PC-9 (cell line): ENCODE measurements at regions not wholly inside any gene's neighbourhood (a gene's known extent, or its start where the extent isn't known, plus 50 kb on each side); places are given as distances from the start of the nearest gene placed in this dataset.
"Not testable (repeated sequence)": the region's sequence is repeated elsewhere in the genome, so short reads cannot be mapped to it uniquely, and the experiment has no call there.

Experiments
- BruUV-seq: library from RNA; stranded (reverse); fragments of 400-500 nt; replicated peaks from 2 replicates; lab custom pipeline; 2021; lab: Mats Ljungman, UMichigan
- CTCF ChIA-PET: fragments of 300-600 bp; sonication (Branson Sonifier 250); formaldehyde crosslinking; loops from one replicate; lab custom pipeline; 2022; ENCODE audit warnings: antibody characterized with exemption; lab: Charles Lee
- POLR2A ChIA-PET: fragments of 300-600 bp; sonication (Branson Sonifier 250); formaldehyde crosslinking; loops from one replicate; lab custom pipeline; 2022; ENCODE audit warnings: antibody characterized with exemption; ENCODE audit not compliant: unreplicated experiment; lab: Charles Lee
- DNase-seq, 2 experiments: peaks; one replicate each; pipeline versions ENCODE4 v3.0.0 to v3.0.0-alpha.2; 2015 to 2022; ENCODE audit warnings: mixed read lengths in 1 of 2
- H2AFZ ChIP-seq: fragments of 200-600 bp; sonication (generic); 2 replicates; pipeline ENCODE4 v1.8.1; 2017; ENCODE audit warnings: antibody characterized with exemption
- H3F3A ChIP-seq: fragments of 200-600 bp; sonication (generic); 2 replicates; pipeline ENCODE4 v1.8.1; 2017; ENCODE audit warnings: antibody characterized with exemption, mild to moderate bottlenecking, low read depth; ENCODE audit not compliant: insufficient read depth
- H3K27ac ChIP-seq: fragments of 200-600 bp; sonication (generic); 2 replicates; pipeline ENCODE4 v1.6.1; 2016; ENCODE audit warnings: mixed run types
- H3K27me3 ChIP-seq: fragments of 200-600 bp; sonication (generic); 2 replicates; pipeline ENCODE4 v1.6.1; 2016; ENCODE audit warnings: low read depth, mixed run types; ENCODE audit not compliant: insufficient read depth
- H3K36me3 ChIP-seq: fragments of 200-600 bp; sonication (generic); 2 replicates; pipeline ENCODE4 v1.6.1; 2016; ENCODE audit warnings: low read depth, mixed run types
- H3K4me1 ChIP-seq: fragments of 200-600 bp; sonication (generic); replicated peaks from 2 replicates; pipeline ENCODE4 v1.6.1; 2016; ENCODE audit warnings: mixed run types; ENCODE audit not compliant: insufficient read depth
- H3K4me2 ChIP-seq: fragments of 200-600 bp; sonication (generic); 2 replicates; pipeline ENCODE4 v1.6.1; 2017; ENCODE audit warnings: mixed run types
- H3K4me3 ChIP-seq: fragments of 200-600 bp; sonication (generic); 2 replicates; pipeline ENCODE4 v1.6.1; 2016; ENCODE audit warnings: mixed run types
- H3K79me2 ChIP-seq: fragments of 200-600 bp; sonication (generic); 2 replicates; pipeline ENCODE4 v1.6.1; 2017; ENCODE audit warnings: low read depth, mixed run types
- H3K9me2 ChIP-seq: fragments of 200-600 bp; sonication (generic); 2 replicates; pipeline ENCODE4 v1.8.1; 2017; ENCODE audit warnings: mild to moderate bottlenecking; ENCODE audit not compliant: insufficient read depth
- H3K9me3 ChIP-seq: fragments of 200-600 bp; sonication (generic); 2 replicates; pipeline ENCODE4 v1.8.1; 2016; ENCODE audit warnings: low read depth; ENCODE audit not compliant: insufficient read depth
- H4K20me1 ChIP-seq: fragments of 200-600 bp; sonication (generic); 2 replicates; pipeline ENCODE4 v1.8.1; 2017; ENCODE audit not compliant: insufficient read depth
- CTCF ChIP-seq: fragments of 200-600 bp; sonication (generic); conservative IDR thresholded peaks from 2 replicates; pipeline ENCODE4 v1.6.1; 2017; ENCODE audit warnings: mixed run types, antibody characterized with exemption, mild to moderate bottlenecking, moderate library complexity
- EZH2 ChIP-seq: fragments of 200-600 bp; sonication (generic); IDR thresholded peaks from 2 replicates; pipeline ENCODE4 v1.8.0; 2017; ENCODE audit warnings: antibody characterized with exemption, low read depth
- intact Hi-C: fragments of 100-400 bp; cut with micrococcal nuclease; formaldehyde crosslinking; loops from one replicate; pipeline ENCODE4 v1.10.0; 2022; ENCODE audit not compliant: unreplicated experiment

GRCh38 chrX:146658379-146658778 lies 151.2 kb upstream of the CXorf51B start:
- no peaks in the 10 kb centered on the region for H3K36me3 ChIP-seq
- no peak for TF ChIP-seq EZH2
- DNase-seq: no peak

GRCh38 chrX:146707781-146708180 lies 101.8 kb upstream of the CXorf51B start:
- H3K4me2 ChIP-seq: no peak overlapping the region
- ChIA-PET POLR2A (no interaction called here), CTCF (no interaction called here)
- no peak overlapping the region for H3K4me3 ChIP-seq
- no peaks in the 10 kb centered on the region for H3K4me1 ChIP-seq
- TF ChIP-seq EZH2: no peak
- TF ChIP-seq CTCF: no peak
- no peaks in the 10 kb centered on the region for H3K79me2 ChIP-seq
- intact Hi-C loops: no loop called here
- H3K27ac ChIP-seq: no peak overlapping the region
- H2AFZ ChIP-seq: no peak overlapping the region
- no peaks in the 10 kb centered on the region for H3F3A ChIP-seq
- H3K9me3 ChIP-seq: no peaks in the 10 kb centered on the region
- H4K20me1 ChIP-seq: no peaks in the 10 kb centered on the region
- no peaks in the 10 kb centered on the region for H3K9me2 ChIP-seq
- no TSS peak for BruUV-seq
- no peaks in the 10 kb centered on the region for H3K27me3 ChIP-seq
- no peak for DNase-seq
- no peaks in the 10 kb centered on the region for H3K36me3 ChIP-seq

More at GRCh38 chrX:146658379-146658778, 151.2 kb upstream of the CXorf51B start:
- Histone ChIP-seq H3K9me3 (0 out of 2 replicates have a peak, but pooled peaks cover 4% of the 10 kb centered on the region), H3K27ac (no peak overlapping the region), H2AFZ (no peak overlapping the region), H3F3A (no peaks in the 10 kb centered on the region), H3K27me3 (no peaks in the 10 kb centered on the region), H3K79me2 (no peaks in the 10 kb centered on the region), H3K4me2 (no peak overlapping the region), H3K9me2 (no peaks in the 10 kb centered on the region), H3K4me1 (no peaks in the 10 kb centered on the region), H3K4me3 (no peak overlapping the region), H4K20me1 (no peaks in the 10 kb centered on the region)
- ChIA-PET CTCF (no interaction called here), POLR2A (no interaction called here)
- intact Hi-C loops: no loop called here
- no TSS peak for BruUV-seq

- H3F3A ChIP-seq, POLR2A ChIA-PET, H3K79me2 ChIP-seq, H3K4me3 ChIP-seq, H2AFZ ChIP-seq, DNase-seq, H3K4me1 ChIP-seq, H3K27ac ChIP-seq, BruUV-seq, H3K9me3 ChIP-seq, H4K20me1 ChIP-seq, CTCF ChIA-PET, H3K4me2 ChIP-seq, intact Hi-C loops, H3K27me3 ChIP-seq, H3K36me3 ChIP-seq, H3K9me2 ChIP-seq: not testable (repeated sequence)
These were observed 100.7 kb upstream of the CXorf51B start for GRCh38 chrX:146708866-146709265.

GRCh38 chrX:146754268-146754667 lies 55.3 kb upstream of the CXorf51B start:
- H3K27me3 ChIP-seq: peaks cover 5% of the 10 kb centered on the region; the same call in 1 of the 2 replicates
- H3K9me2 ChIP-seq: no peaks in the 10 kb centered on the region
- no peaks in the 10 kb centered on the region for H3K79me2 ChIP-seq
- no peak overlapping the region for H2AFZ ChIP-seq
- ChIA-PET POLR2A (no interaction called here), CTCF (no interaction called here)
- no peaks in the 10 kb centered on the region for H4K20me1 ChIP-seq
- intact Hi-C loops: no loop called here
- H3K4me2 ChIP-seq: no peak overlapping the region
- H3K27ac ChIP-seq: no peak overlapping the region
- no peak for DNase-seq
- no peaks in the 10 kb centered on the region for H3K9me3 ChIP-seq
- H3K4me3 ChIP-seq: no peak overlapping the region
- H3F3A ChIP-seq: no peaks in the 10 kb centered on the region
- no peak for TF ChIP-seq EZH2
- TF ChIP-seq CTCF: no peak
- H3K36me3 ChIP-seq: no peaks in the 10 kb centered on the region
- no peaks in the 10 kb centered on the region for H3K4me1 ChIP-seq
- no TSS peak for BruUV-seq
